GM12878 (cell line): ENCODE measurements at regions not wholly inside any gene's neighbourhood (a gene's known extent, or its start where the extent isn't known, plus 50 kb on each side); places are given as distances from the start of the nearest gene placed in this dataset.

Experiments used
- ATAC-seq: fragments of 200-7000 bp; cut with Tn5 transposase; 3 replicates; pipeline ENCODE4 v1.9.1; 2020; ENCODE audit warnings: mild to moderate bottlenecking, moderate library complexity
- BruUV-seq: library from RNA; stranded (reverse); fragments of 400-500 nt; replicated peaks from 2 replicates; lab custom pipeline; 2021; lab: Mats Ljungman, UMichigan
- CTCF ChIA-PET: fragments of 300-600 bp; sonication (Branson Sonifier 250); formaldehyde crosslinking; extraction: SDS; loops from one replicate; lab custom pipeline; 2021; ENCODE audit warnings: inconsistent platforms; lab: Yijun Ruan, JAX
- POLR2A ChIA-PET: fragments of 350-600 bp; formaldehyde crosslinking; extraction: SDS; loops from one replicate; lab custom pipeline; 2021; ENCODE audit warnings: inconsistent platforms; lab: Charles Lee
- RAD21 ChIA-PET: fragments of 300-600 bp; sonication (Branson Sonifier 250); formaldehyde crosslinking; loops from one replicate; lab custom pipeline; 2023; ENCODE audit warnings: antibody characterized with exemption; ENCODE audit not compliant: unreplicated experiment; lab: Charles Lee
- SMC1A ChIA-PET: fragments of 300-600 bp; sonication (Branson Sonifier 250); formaldehyde crosslinking; loops from one replicate; lab custom pipeline; 2023; ENCODE audit not compliant: unreplicated experiment, uncharacterized antibody; lab: Charles Lee
- DNase-seq: peaks from one replicate; pipeline ENCODE4 v3.0.0-alpha.2; 2011; ENCODE audit warnings: low read depth, low spot score
- FAIRE-seq: peaks from 3 replicates; lab custom pipeline; 2011; peaks lifted over from hg19 to GRCh38; lab: Jason Lieb, UNC
- H2AFZ ChIP-seq: 2 replicates; pipeline ENCODE4 v1.6.0; 2011; ENCODE audit warnings: low read depth, low read length, control low read depth; ENCODE audit not compliant: control insufficient read depth
- H3K27ac ChIP-seq: 2 replicates; pipeline ENCODE4 v1.5.1; 2011; ENCODE audit warnings: control low read depth; ENCODE audit not compliant: control insufficient read depth, insufficient read depth
- H3K27me3 ChIP-seq, 2 experiments: replicated peaks in 1 of 2; 2 replicates each; pipeline versions ENCODE4 v1.6.0 to v1.6.1; 2011; ENCODE audit warnings: low read length in 1 of 2; ENCODE audit not compliant: control insufficient read depth in 2 of 2, insufficient read depth in 2 of 2
- H3K36me3 ChIP-seq, 2 experiments: 2 replicates each; pipeline ENCODE4 v1.5.1; 2011; ENCODE audit warnings: low read length in 1 of 2; ENCODE audit not compliant: control insufficient read depth in 2 of 2, insufficient read depth in 2 of 2
- H3K4me1 ChIP-seq: 2 replicates; pipeline ENCODE4 v1.6.1; 2011; ENCODE audit warnings: mild to moderate bottlenecking, low read length, moderate library complexity, mixed read lengths; ENCODE audit not compliant: control insufficient read depth, insufficient read depth
- H3K4me2 ChIP-seq: 2 replicates; pipeline ENCODE4 v1.6.0; 2011; ENCODE audit warnings: control low read depth; ENCODE audit not compliant: control insufficient read depth, insufficient read depth
- H3K4me3 ChIP-seq: fragments of 200-600 bp; sonication (generic); 2 replicates; pipeline ENCODE4 v1.5.1; 2016
- H3K79me2 ChIP-seq: 2 replicates; pipeline ENCODE4 v1.6.0; 2011; ENCODE audit warnings: low read length; ENCODE audit not compliant: control insufficient read depth, insufficient read depth
- H3K9ac ChIP-seq: 2 replicates; pipeline ENCODE4 v1.8.0; 2011; ENCODE audit warnings: low read length, control low read depth, mixed read lengths; ENCODE audit not compliant: control insufficient read depth, insufficient read depth
- H3K9me3 ChIP-seq: replicated peaks from 3 replicates; pipeline ENCODE4 v1.5.1; 2011; ENCODE audit warnings: mild to moderate bottlenecking, low read length; ENCODE audit not compliant: control insufficient read depth, insufficient read depth
- H4K20me1 ChIP-seq: 2 replicates; pipeline ENCODE4 v1.6.0; 2011; ENCODE audit not compliant: control insufficient read depth, insufficient read depth
- BRCA1 ChIP-seq: IDR thresholded peaks from 2 replicates; pipeline ENCODE4 v1.6.1; 2011; ENCODE audit warnings: low read depth, low read length, improper control_type of control experiment
- ELK1 ChIP-seq: IDR thresholded peaks from 2 replicates; pipeline ENCODE4 v1.6.1; 2012; ENCODE audit warnings: low read depth, low read length, improper control_type of control experiment
- GATAD2B ChIP-seq: fragments of 450-650 bp; conservative IDR thresholded peaks from 2 replicates; pipeline ENCODE4 v1.6.1; 2017; ENCODE audit warnings: low read depth, mild to moderate bottlenecking, moderate library complexity
- IRF4 ChIP-seq: IDR thresholded peaks from 2 replicates; pipeline ENCODE4 v1.6.1; 2011; ENCODE audit warnings: low read depth, low read length
- NKRF ChIP-seq: fragments of 450-650 bp; conservative IDR thresholded peaks from 2 replicates; pipeline ENCODE4 v1.6.1; 2017; ENCODE audit warnings: mild to moderate bottlenecking, moderate library complexity
- NR2C2 ChIP-seq: IDR thresholded peaks from 2 replicates; pipeline ENCODE4 v1.6.1; 2011; ENCODE audit warnings: borderline replicate concordance, low read depth; ENCODE audit not compliant: control insufficient read depth, insufficient read length
- PML ChIP-seq: IDR thresholded peaks from 2 replicates; pipeline ENCODE4 v1.6.1; 2012; ENCODE audit warnings: low read length, inconsistent platforms
- SKIL ChIP-seq: fragments of 450-650 bp; IDR thresholded peaks from 2 replicates; pipeline ENCODE4 v1.6.1; 2017; ENCODE audit warnings: mild to moderate bottlenecking, low read depth, inconsistent platforms; ENCODE audit not compliant: poor library complexity, severe bottlenecking
- USF2 ChIP-seq: IDR thresholded peaks from 2 replicates; pipeline ENCODE4 v1.6.1; 2011; ENCODE audit warnings: low read depth, low read length, improper control_type of control experiment, borderline replicate concordance
- YBX1 ChIP-seq: fragments of 450-650 bp; IDR thresholded peaks from 2 replicates; pipeline ENCODE4 v1.6.1; 2016; ENCODE audit warnings: antibody characterized with exemption
- ZBED1 ChIP-seq: IDR thresholded peaks from 2 replicates; pipeline ENCODE4 v1.6.1; 2016; ENCODE audit warnings: borderline replicate concordance
- ZNF687 ChIP-seq: fragments of 450-650 bp; IDR thresholded peaks from 2 replicates; pipeline ENCODE4 v1.6.1; 2017; ENCODE audit warnings: mild to moderate bottlenecking, moderate library complexity
- WGBS: methylation state at CpG from one replicate; pipeline ENCODE4 v1.1.6; 2016; ENCODE audit warnings: low lambda C conversion rate; ENCODE audit not compliant: insufficient replicate concordance, insufficient coverage; ENCODE audit errors: missing lambda C conversion rate; 5-methylcytosine and 5-hydroxymethylcytosine counted together
- in situ Hi-C: fragments of 300-500 bp; cut with MboI; formaldehyde crosslinking; loops from 9 replicates; pipeline ENCODE4 v1.14.3; 2018; ENCODE audit warnings: mixed read lengths
- intact Hi-C: fragments of 100-400 bp; cut with micrococcal nuclease; formaldehyde crosslinking; loops from one replicate; pipeline ENCODE4 v1.14.2; 2022; ENCODE audit not compliant: unreplicated experiment

- DNase-seq = no peak
- no peak for ATAC-seq
- no peaks in the 10 kb centered on the region for H3K9me3 ChIP-seq
- CTCF ChIA-PET = interaction anchor here (0.7 kb wide), 1 partner anchor 355 kb away, joined by 3 read pairs; no protein-coding TSS in a partner anchor
- no peaks in the 10 kb centered on the region for H4K20me1 ChIP-seq
- POLR2A ChIA-PET = no interaction called here
- H3K4me3 ChIP-seq = no peak overlapping the region
- SMC1A ChIA-PET = no interaction called here
- no peak overlapping the region for H3K9ac ChIP-seq
- no peak overlapping the region for H3K27ac ChIP-seq
- TF ChIP-seq NR2C2 (no peak), BRCA1 (no peak), GATAD2B (no peak), ELK1 (no peak), NKRF (no peak), ZBED1 (no peak), IRF4 (no peak), ZNF687 (no peak), SKIL (no peak), YBX1 (no peak), USF2 (no peak), PML (no peak)
- in situ Hi-C loops (no loop called here), intact Hi-C loops (no loop called here)
- FAIRE-seq = no peak
- no peaks in the 10 kb centered on the region for H3K36me3 ChIP-seq
- no peaks in the 10 kb centered on the region for H3K4me1 ChIP-seq
- H3K27me3 ChIP-seq = no peaks in the 10 kb centered on the region
- 60% methylated on average over 2 of the region's 2 CpGs for WGBS
- BruUV-seq = no TSS peak
- RAD21 ChIA-PET = interaction anchor here (0.9 kb wide), 1 partner anchor 12 kb away, joined by 3 read pairs; no protein-coding TSS in a partner anchor
- no peak overlapping the region for H3K4me2 ChIP-seq
- H2AFZ ChIP-seq = no peak overlapping the region
- H3K79me2 ChIP-seq = no peaks in the 10 kb centered on the region
Measured at GRCh38 chr6:119647309-119647708, 297.7 kb upstream of the MAN1A1 start.
